WTC11 (cell line): ENCODE measurements at regions not wholly inside any gene's neighbourhood (a gene's known extent, or its start where the extent isn't known, plus 50 kb on each side); places are given as distances from the start of the nearest gene placed in this dataset.

Source experiments
- ATAC-seq: fragments of 200-7000 bp; cut with Tn5 transposase; 2 replicates; pipeline ENCODE4 v1.10.0; 2021; ENCODE audit warnings: mild to moderate bottlenecking, moderate library complexity
- CTCF ChIA-PET: fragments of 300-600 bp; sonication (Branson Sonifier 250); formaldehyde crosslinking; loops from one replicate; lab custom pipeline; 2021; ENCODE audit warnings: antibody characterized with exemption; lab: Charles Lee
- POLR2A ChIA-PET: fragments of 350-600 bp; sonication (Branson Sonifier 250); formaldehyde crosslinking; loops from one replicate; lab custom pipeline; 2021; ENCODE audit warnings: antibody characterized with exemption; lab: Charles Lee
- DNase-seq: peaks from one replicate; pipeline ENCODE4 v3.0.0; 2021; ENCODE audit warnings: low spot score
- H3K27ac Mint-ChIP-seq: 2 replicates; pipeline ENCODE4 v1.8.0; 2021; ENCODE audit warnings: mixed read lengths
- H3K27me3 Mint-ChIP-seq: 2 replicates; pipeline ENCODE4 v1.8.0; 2021; ENCODE audit warnings: low read depth, mild to moderate bottlenecking, moderate library complexity, mixed read lengths
- H3K36me3 Mint-ChIP-seq: 2 replicates; pipeline ENCODE4 v1.8.0; 2021; ENCODE audit warnings: mixed read lengths
- H3K4me1 Mint-ChIP-seq: 2 replicates; pipeline ENCODE4 v1.8.0; 2022; ENCODE audit warnings: mixed read lengths
- H3K4me3 Mint-ChIP-seq: 2 replicates; pipeline ENCODE4 v1.8.0; 2021; ENCODE audit warnings: mild to moderate bottlenecking, moderate library complexity, mixed read lengths
- H3K9me3 Mint-ChIP-seq: 2 replicates; pipeline ENCODE4 v1.8.0; 2021; ENCODE audit warnings: mixed read lengths
- CREB1 ChIP-seq: sonication (generic); formaldehyde crosslinking; IDR thresholded peaks from 2 replicates; pipeline ENCODE4 v1.8.0; 2023; ENCODE audit warnings: mild to moderate bottlenecking, missing genetic modification reagents
- ELF4 ChIP-seq: sonication (generic); formaldehyde crosslinking; IDR thresholded peaks from 2 replicates; pipeline ENCODE4 v1.8.1; 2022; ENCODE audit warnings: low read depth, mild to moderate bottlenecking, moderate library complexity, missing genetic modification reagents
- FOXJ3 ChIP-seq: sonication (generic); formaldehyde crosslinking; IDR thresholded peaks from 2 replicates; pipeline ENCODE4 v1.9.0; 2021; ENCODE audit warnings: missing genetic modification reagents, mild to moderate bottlenecking, borderline replicate concordance
- IRF2 ChIP-seq: sonication (generic); formaldehyde crosslinking; IDR thresholded peaks from 2 replicates; pipeline ENCODE4 v1.8.0; 2022; ENCODE audit warnings: low read depth, missing genetic modification reagents, borderline replicate concordance
- NFATC4 ChIP-seq: fragments of 250-450 bp; sonication (Bioruptor Pico); IDR thresholded peaks from 2 replicates; pipeline ENCODE4 v1.9.0; 2021; ENCODE audit warnings: mild to moderate bottlenecking
- PRRX2 ChIP-seq: fragments of 250-450 bp; sonication (Bioruptor Pico); IDR thresholded peaks from 2 replicates; pipeline ENCODE4 v1.8.0; 2021; ENCODE audit warnings: mild to moderate bottlenecking
- RELA ChIP-seq: sonication (generic); formaldehyde crosslinking; IDR thresholded peaks from 2 replicates; pipeline ENCODE4 v1.8.1; 2022; ENCODE audit warnings: missing genetic modification reagents, mild to moderate bottlenecking, borderline replicate concordance
- ZNF121 ChIP-seq: sonication (generic); formaldehyde crosslinking; IDR thresholded peaks from 2 replicates; pipeline ENCODE4 v1.8.0; 2023; ENCODE audit warnings: missing genetic modification reagents
- ZNF232 ChIP-seq: sonication (generic); formaldehyde crosslinking; IDR thresholded peaks from 2 replicates; pipeline ENCODE4 v1.8.0; 2022; ENCODE audit warnings: mild to moderate bottlenecking, missing genetic modification reagents
- ZNF423 ChIP-seq: fragments of 250-450 bp; sonication (Bioruptor Pico); IDR thresholded peaks from 2 replicates; pipeline ENCODE4 v2.1.2; 2022; ENCODE audit warnings: mild to moderate bottlenecking, moderate library complexity
- TF ChIP-seq, protein P1 (sequence below): sonication (generic); formaldehyde crosslinking; IDR thresholded peaks from 2 replicates; pipeline ENCODE4 v1.8.1; 2022; ENCODE audit warnings: mild to moderate bottlenecking, missing genetic modification reagents, moderate library complexity, borderline replicate concordance
- TF ChIP-seq, protein P2 (sequence below): fragments of 200-600 bp; IDR thresholded peaks from 2 replicates; pipeline ENCODE4 v1.8.0; 2022; ENCODE audit warnings: antibody characterized with exemption
- TF ChIP-seq, protein P3 (sequence below): sonication (generic); formaldehyde crosslinking; IDR thresholded peaks from 2 replicates; pipeline ENCODE4 v1.8.1; 2023; ENCODE audit warnings: mild to moderate bottlenecking, missing genetic modification reagents, borderline replicate concordance
- TF ChIP-seq, protein P4 (sequence below): sonication (generic); formaldehyde crosslinking; IDR thresholded peaks from 2 replicates; pipeline ENCODE4 v1.8.1; 2023; ENCODE audit warnings: mild to moderate bottlenecking, missing genetic modification reagents
- TF ChIP-seq, protein P5 (sequence below): sonication (generic); formaldehyde crosslinking; IDR thresholded peaks from 2 replicates; pipeline ENCODE4 v1.8.1; 2023; ENCODE audit warnings: mild to moderate bottlenecking, missing genetic modification reagents, moderate library complexity
- TF ChIP-seq, protein P6 (sequence below): sonication (generic); formaldehyde crosslinking; IDR thresholded peaks from 2 replicates; pipeline ENCODE4 v1.8.1; 2023; ENCODE audit warnings: mild to moderate bottlenecking, missing genetic modification reagents
- TF ChIP-seq, protein P7 (sequence below): sonication (generic); formaldehyde crosslinking; IDR thresholded peaks from 2 replicates; pipeline ENCODE4 v1.8.0; 2022; ENCODE audit warnings: missing genetic modification reagents

DNA sequence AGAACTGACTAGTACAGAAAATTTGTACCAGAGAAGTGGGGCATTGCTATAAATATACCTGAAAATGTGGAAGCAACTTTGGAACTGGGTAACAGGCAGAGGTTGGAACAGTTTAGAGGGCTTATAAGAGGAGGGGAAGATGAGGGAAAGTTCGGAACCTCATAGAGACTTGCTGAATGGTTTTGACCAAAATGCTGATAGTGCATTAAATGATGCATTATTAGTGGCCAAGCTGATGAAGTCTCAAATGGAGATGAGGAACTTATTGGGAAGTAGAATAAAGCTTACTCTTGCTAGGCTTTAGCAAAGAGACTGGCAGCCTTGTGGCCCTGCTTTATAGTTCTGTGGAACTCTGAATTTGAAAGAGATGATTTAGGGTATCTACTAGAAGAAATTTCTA, 189.8 kb downstream of the FGF10 start (continued):
- TF ChIP-seq, protein P1, sequence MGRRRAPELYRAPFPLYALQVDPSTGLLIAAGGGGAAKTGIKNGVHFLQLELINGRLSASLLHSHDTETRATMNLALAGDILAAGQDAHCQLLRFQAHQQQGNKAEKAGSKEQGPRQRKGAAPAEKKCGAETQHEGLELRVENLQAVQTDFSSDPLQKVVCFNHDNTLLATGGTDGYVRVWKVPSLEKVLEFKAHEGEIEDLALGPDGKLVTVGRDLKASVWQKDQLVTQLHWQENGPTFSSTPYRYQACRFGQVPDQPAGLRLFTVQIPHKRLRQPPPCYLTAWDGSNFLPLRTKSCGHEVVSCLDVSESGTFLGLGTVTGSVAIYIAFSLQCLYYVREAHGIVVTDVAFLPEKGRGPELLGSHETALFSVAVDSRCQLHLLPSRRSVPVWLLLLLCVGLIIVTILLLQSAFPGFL (CRISPR knock-in tag) = no peak
- no peak for TF ChIP-seq ZNF232 (CRISPR knock-in tag)
- TF ChIP-seq NFATC4 = no peak
- no peak for TF ChIP-seq IRF2 (CRISPR knock-in tag)
- TF ChIP-seq, protein P2, sequence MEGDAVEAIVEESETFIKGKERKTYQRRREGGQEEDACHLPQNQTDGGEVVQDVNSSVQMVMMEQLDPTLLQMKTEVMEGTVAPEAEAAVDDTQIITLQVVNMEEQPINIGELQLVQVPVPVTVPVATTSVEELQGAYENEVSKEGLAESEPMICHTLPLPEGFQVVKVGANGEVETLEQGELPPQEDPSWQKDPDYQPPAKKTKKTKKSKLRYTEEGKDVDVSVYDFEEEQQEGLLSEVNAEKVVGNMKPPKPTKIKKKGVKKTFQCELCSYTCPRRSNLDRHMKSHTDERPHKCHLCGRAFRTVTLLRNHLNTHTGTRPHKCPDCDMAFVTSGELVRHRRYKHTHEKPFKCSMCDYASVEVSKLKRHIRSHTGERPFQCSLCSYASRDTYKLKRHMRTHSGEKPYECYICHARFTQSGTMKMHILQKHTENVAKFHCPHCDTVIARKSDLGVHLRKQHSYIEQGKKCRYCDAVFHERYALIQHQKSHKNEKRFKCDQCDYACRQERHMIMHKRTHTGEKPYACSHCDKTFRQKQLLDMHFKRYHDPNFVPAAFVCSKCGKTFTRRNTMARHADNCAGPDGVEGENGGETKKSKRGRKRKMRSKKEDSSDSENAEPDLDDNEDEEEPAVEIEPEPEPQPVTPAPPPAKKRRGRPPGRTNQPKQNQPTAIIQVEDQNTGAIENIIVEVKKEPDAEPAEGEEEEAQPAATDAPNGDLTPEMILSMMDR = no peak
- no peak for TF ChIP-seq PRRX2

DNA sequence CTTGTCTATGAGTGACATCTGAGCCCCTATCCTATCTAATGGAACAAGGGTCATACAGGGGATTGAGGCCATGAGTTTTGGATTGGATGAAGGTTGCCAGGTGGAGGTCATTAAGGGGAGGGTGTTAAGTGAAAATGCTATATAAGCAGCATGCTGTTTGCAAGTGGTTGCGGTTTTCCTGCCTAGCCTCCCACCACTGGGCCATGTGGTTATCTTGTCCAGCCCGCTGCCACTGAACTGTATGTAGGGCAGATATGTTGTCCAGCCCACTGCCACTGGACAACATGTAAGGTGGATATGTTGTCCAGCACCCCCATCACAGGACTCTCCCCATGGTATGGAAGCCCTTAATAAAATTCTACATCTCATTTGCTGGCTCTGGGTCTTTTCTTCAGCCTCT, 200.0 kb downstream of the FGF10 start:
- Mint-ChIP-seq H3K27me3 (no peaks in the 10 kb centered on the region), H3K36me3 (peaks cover 6% of the 10 kb centered on the region), H3K4me1 (no peaks in the 10 kb centered on the region), H3K4me3 (no peak overlapping the region), H3K9me3 (peaks cover 15% of the 10 kb centered on the region)
- CTCF ChIA-PET = no interaction called here
- TF ChIP-seq NFATC4 (no peak), ELF4 (CRISPR knock-in tag) (no peak), ZNF423 (CRISPR knock-in tag) (no peak)
- TF ChIP-seq, protein P2 = no peak
- TF ChIP-seq, protein P3, sequence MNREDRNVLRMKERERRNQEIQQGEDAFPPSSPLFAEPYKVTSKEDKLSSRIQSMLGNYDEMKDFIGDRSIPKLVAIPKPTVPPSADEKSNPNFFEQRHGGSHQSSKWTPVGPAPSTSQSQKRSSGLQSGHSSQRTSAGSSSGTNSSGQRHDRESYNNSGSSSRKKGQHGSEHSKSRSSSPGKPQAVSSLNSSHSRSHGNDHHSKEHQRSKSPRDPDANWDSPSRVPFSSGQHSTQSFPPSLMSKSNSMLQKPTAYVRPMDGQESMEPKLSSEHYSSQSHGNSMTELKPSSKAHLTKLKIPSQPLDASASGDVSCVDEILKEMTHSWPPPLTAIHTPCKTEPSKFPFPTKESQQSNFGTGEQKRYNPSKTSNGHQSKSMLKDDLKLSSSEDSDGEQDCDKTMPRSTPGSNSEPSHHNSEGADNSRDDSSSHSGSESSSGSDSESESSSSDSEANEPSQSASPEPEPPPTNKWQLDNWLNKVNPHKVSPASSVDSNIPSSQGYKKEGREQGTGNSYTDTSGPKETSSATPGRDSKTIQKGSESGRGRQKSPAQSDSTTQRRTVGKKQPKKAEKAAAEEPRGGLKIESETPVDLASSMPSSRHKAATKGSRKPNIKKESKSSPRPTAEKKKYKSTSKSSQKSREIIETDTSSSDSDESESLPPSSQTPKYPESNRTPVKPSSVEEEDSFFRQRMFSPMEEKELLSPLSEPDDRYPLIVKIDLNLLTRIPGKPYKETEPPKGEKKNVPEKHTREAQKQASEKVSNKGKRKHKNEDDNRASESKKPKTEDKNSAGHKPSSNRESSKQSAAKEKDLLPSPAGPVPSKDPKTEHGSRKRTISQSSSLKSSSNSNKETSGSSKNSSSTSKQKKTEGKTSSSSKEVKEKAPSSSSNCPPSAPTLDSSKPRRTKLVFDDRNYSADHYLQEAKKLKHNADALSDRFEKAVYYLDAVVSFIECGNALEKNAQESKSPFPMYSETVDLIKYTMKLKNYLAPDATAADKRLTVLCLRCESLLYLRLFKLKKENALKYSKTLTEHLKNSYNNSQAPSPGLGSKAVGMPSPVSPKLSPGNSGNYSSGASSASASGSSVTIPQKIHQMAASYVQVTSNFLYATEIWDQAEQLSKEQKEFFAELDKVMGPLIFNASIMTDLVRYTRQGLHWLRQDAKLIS (CRISPR knock-in tag) = no peak
- TF ChIP-seq, protein P4, sequence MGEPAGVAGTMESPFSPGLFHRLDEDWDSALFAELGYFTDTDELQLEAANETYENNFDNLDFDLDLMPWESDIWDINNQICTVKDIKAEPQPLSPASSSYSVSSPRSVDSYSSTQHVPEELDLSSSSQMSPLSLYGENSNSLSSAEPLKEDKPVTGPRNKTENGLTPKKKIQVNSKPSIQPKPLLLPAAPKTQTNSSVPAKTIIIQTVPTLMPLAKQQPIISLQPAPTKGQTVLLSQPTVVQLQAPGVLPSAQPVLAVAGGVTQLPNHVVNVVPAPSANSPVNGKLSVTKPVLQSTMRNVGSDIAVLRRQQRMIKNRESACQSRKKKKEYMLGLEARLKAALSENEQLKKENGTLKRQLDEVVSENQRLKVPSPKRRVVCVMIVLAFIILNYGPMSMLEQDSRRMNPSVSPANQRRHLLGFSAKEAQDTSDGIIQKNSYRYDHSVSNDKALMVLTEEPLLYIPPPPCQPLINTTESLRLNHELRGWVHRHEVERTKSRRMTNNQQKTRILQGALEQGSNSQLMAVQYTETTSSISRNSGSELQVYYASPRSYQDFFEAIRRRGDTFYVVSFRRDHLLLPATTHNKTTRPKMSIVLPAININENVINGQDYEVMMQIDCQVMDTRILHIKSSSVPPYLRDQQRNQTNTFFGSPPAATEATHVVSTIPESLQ (CRISPR knock-in tag) = no peak
- TF ChIP-seq, protein P5, sequence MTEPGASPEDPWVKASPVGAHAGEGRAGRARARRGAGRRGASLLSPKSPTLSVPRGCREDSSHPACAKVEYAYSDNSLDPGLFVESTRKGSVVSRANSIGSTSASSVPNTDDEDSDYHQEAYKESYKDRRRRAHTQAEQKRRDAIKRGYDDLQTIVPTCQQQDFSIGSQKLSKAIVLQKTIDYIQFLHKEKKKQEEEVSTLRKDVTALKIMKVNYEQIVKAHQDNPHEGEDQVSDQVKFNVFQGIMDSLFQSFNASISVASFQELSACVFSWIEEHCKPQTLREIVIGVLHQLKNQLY (CRISPR knock-in tag) = no peak
- TF ChIP-seq, all 79 proteins: peak for 0
- ATAC-seq (no peak), DNase-seq (no peak)
- no peak overlapping the region for H3K27ac Mint-ChIP-seq
- POLR2A ChIA-PET = no interaction called here

DNA sequence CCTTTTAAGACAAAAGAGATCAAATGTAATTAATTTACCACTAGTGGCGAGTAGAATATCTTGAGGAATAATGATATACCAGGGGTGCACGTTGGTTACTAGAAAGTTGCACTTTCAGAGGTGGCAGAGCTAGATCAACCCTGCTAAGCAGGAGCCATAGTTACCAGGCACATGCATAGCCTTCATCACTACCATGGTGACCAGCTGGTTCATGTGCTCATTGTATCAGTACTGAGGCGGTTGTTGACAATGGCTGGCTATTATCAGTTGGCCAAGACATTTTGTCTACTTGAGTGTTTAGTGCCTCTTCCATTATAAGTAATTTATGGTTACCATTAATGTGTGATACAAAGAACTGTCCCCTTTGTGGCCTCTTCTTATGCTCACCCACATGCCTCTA, 201.2 kb downstream of the FGF10 start:
- no peaks in the 10 kb centered on the region for H3K36me3 Mint-ChIP-seq
- ATAC-seq (no peak), DNase-seq (no peak)
- ChIA-PET CTCF (no interaction called here), POLR2A (no interaction called here)
- H3K4me1 Mint-ChIP-seq = peaks cover 4% of the 10 kb centered on the region; the same call in 1 of the 2 replicates
- H3K9me3 Mint-ChIP-seq = peaks cover 15% of the 10 kb centered on the region
- no peak overlapping the region for H3K4me3 Mint-ChIP-seq
- H3K27me3 Mint-ChIP-seq = no peaks in the 10 kb centered on the region
- no peak overlapping the region for H3K27ac Mint-ChIP-seq
- TF ChIP-seq ZNF121 (CRISPR knock-in tag) = no peak
- TF ChIP-seq FOXJ3 (CRISPR knock-in tag) = no peak
- TF ChIP-seq, protein P6, sequence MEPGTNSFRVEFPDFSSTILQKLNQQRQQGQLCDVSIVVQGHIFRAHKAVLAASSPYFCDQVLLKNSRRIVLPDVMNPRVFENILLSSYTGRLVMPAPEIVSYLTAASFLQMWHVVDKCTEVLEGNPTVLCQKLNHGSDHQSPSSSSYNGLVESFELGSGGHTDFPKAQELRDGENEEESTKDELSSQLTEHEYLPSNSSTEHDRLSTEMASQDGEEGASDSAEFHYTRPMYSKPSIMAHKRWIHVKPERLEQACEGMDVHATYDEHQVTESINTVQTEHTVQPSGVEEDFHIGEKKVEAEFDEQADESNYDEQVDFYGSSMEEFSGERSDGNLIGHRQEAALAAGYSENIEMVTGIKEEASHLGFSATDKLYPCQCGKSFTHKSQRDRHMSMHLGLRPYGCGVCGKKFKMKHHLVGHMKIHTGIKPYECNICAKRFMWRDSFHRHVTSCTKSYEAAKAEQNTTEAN = no peak
- TF ChIP-seq RELA = no peak
- TF ChIP-seq, protein P7, sequence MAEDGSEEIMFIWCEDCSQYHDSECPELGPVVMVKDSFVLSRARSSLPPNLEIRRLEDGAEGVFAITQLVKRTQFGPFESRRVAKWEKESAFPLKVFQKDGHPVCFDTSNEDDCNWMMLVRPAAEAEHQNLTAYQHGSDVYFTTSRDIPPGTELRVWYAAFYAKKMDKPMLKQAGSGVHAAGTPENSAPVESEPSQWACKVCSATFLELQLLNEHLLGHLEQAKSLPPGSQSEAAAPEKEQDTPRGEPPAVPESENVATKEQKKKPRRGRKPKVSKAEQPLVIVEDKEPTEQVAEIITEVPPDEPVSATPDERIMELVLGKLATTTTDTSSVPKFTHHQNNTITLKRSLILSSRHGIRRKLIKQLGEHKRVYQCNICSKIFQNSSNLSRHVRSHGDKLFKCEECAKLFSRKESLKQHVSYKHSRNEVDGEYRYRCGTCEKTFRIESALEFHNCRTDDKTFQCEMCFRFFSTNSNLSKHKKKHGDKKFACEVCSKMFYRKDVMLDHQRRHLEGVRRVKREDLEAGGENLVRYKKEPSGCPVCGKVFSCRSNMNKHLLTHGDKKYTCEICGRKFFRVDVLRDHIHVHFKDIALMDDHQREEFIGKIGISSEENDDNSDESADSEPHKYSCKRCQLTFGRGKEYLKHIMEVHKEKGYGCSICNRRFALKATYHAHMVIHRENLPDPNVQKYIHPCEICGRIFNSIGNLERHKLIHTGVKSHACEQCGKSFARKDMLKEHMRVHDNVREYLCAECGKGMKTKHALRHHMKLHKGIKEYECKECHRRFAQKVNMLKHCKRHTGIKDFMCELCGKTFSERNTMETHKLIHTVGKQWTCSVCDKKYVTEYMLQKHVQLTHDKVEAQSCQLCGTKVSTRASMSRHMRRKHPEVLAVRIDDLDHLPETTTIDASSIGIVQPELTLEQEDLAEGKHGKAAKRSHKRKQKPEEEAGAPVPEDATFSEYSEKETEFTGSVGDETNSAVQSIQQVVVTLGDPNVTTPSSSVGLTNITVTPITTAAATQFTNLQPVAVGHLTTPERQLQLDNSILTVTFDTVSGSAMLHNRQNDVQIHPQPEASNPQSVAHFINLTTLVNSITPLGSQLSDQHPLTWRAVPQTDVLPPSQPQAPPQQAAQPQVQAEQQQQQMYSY (CRISPR knock-in tag) = no peak
- TF ChIP-seq CREB1 (CRISPR knock-in tag) = no peak
- TF ChIP-seq, all 79 proteins: peak for 0
